GM13977 (cell line): ENCODE measurements at regions not wholly inside any gene's neighbourhood (a gene's known extent, or its start where the extent isn't known, plus 50 kb on each side); places are given as distances from the start of the nearest gene placed in this dataset.

Experiments
- DNase-seq: peaks from one replicate; pipeline ENCODE4 v3.0.0; 2012; ENCODE audit warnings: low spot score
- in situ Hi-C: fragments of 300-500 bp; cut with MboI; formaldehyde crosslinking; loops from one replicate; pipeline ENCODE4 v1.12.0; 2022; ENCODE audit warnings: low sequenced_read_pairs, low pct_unique_long_range_greater_than_20kb, mixed read lengths, inconsistent platforms; ENCODE audit not compliant: unreplicated experiment
- TF ChIP-seq, protein P1 (sequence below): IDR thresholded peaks from 2 replicates; pipeline ENCODE4 v1.5.1; 2012; ENCODE audit warnings: mild to moderate bottlenecking, control low read depth; ENCODE audit not compliant: insufficient read depth; ENCODE audit errors: extremely low read depth, missing control alignments

DNA sequence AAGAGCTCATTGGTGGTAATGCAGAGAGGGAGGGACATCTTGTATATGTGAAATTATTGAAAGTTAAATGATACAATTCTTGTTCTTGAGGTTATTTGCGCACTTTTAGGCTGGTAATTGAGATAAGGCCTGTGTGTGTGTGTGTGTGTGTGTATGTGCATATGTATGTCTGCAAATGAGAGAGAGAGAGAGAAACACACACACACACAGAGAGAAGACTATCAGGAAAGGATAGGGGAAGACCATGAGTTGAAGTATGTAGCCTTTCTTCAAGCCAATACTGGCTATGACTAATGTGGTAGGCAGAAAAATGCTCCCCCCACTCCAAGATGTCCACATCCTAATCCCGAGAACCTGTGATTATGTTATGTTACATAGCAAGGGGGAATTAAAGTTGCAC, 52.7 kb upstream of the DCD start:
- in situ Hi-C loops, result no loop called here
- no peak for DNase-seq
- TF ChIP-seq, protein P1, sequence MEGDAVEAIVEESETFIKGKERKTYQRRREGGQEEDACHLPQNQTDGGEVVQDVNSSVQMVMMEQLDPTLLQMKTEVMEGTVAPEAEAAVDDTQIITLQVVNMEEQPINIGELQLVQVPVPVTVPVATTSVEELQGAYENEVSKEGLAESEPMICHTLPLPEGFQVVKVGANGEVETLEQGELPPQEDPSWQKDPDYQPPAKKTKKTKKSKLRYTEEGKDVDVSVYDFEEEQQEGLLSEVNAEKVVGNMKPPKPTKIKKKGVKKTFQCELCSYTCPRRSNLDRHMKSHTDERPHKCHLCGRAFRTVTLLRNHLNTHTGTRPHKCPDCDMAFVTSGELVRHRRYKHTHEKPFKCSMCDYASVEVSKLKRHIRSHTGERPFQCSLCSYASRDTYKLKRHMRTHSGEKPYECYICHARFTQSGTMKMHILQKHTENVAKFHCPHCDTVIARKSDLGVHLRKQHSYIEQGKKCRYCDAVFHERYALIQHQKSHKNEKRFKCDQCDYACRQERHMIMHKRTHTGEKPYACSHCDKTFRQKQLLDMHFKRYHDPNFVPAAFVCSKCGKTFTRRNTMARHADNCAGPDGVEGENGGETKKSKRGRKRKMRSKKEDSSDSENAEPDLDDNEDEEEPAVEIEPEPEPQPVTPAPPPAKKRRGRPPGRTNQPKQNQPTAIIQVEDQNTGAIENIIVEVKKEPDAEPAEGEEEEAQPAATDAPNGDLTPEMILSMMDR, result no peak

DNA sequence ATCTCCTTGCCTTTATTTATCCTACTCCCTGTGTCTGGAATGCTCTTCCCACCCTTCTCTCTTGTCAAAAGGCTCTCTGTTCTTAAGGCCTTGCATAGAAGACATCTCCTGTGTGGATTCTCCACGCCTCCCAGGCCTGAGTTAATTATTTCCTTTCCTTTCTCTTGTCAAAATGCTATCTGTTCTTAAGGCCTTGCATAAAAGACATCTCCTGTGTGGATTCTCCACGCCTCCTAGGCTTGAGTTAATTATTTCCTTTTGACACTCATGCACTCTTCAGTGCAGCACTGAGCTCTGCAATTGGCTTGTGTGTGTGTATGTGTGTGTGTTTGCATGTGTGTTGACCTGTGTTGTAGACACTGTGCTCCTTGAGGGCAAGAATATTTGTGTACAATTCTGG, 52.1 kb upstream of the DCD start:
- in situ Hi-C loops, result no loop called here
- DNase-seq, result no peak
- TF ChIP-seq, protein P1, result no peak
